ENCODE measurements at regions not wholly inside any gene's neighbourhood (a gene's known extent, or its start where the extent isn't known, plus 50 kb on each side); places are given as distances from the start of the nearest gene placed in this dataset.

GRCh38 chr14:71591231-71591630, 341.0 kb upstream of the RGS6 start:
- intact Hi-C loops (cut with DNase I) = no loop called here
- no peak for TF ChIP-seq CTCF (IDR thresholded peaks at IDR 0.05)
- Histone ChIP-seq H3K4me1 (peaks cover 27% of the 10 kb centered on the region), H3K9me3 (no peaks in the 10 kb centered on the region), H3K4me3 (no peak overlapping the region), H3K27me3 (ENCODE audit: low read depth) (no peaks in the 10 kb centered on the region), H3K36me3 (no peaks in the 10 kb centered on the region), H3K27ac (no peak overlapping the region)
- DNase-seq (no peak), ATAC-seq (no peak)

GRCh38 chr14:71591929-71592328, 340.3 kb upstream of the RGS6 start:
- H3K36me3 ChIP-seq = no peaks in the 10 kb centered on the region
- DNase-seq = no peak
- H3K27me3 ChIP-seq (ENCODE audit: low read depth) = no peaks in the 10 kb centered on the region
- intact Hi-C loops (cut with DNase I) = no loop called here
- H3K4me1 ChIP-seq = peaks cover 21% of the 10 kb centered on the region
- no peak overlapping the region for H3K27ac ChIP-seq
- ATAC-seq = peak; percentile 67 to 87
- no peak for TF ChIP-seq CTCF (IDR thresholded peaks at IDR 0.05)
- H3K4me3 ChIP-seq = no peak overlapping the region
- no peaks in the 10 kb centered on the region for H3K9me3 ChIP-seq

DNA sequence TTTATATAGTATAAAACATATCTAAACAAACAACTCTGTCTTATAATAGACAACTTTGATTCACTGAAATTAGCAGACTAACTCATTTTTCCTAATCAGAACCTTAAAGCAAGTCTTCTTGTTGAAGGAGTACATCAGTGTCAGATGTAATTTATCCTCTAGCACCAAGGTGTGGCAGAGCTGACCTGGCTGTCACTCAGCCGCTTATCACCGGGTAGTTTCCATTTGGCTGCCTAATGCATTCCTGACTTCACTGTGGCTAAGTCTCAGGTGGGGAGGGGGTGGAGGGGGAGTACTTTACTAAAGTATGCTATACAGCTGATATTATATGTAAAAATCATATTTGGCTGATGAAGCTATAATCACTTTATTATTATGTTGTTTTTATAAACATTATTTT, 339.9 kb upstream of the RGS6 start:
- no peak for TF ChIP-seq CTCF (IDR thresholded peaks at IDR 0.05)
- no peaks in the 10 kb centered on the region for H3K36me3 ChIP-seq
- no peaks in the 10 kb centered on the region for H3K27me3 ChIP-seq (ENCODE audit: low read depth)
- ATAC-seq (peak; percentile 70 to 88), DNase-seq (no peak)
- no peaks in the 10 kb centered on the region for H3K9me3 ChIP-seq
- H3K27ac ChIP-seq = no peak overlapping the region
- intact Hi-C loops (cut with DNase I) = no loop called here
- no peak overlapping the region for H3K4me3 ChIP-seq
- H3K4me1 ChIP-seq = peaks cover 21% of the 10 kb centered on the region

- intact Hi-C loops (cut with DNase I) = no loop called here
- Histone ChIP-seq H3K4me3 (no peak overlapping the region), H3K36me3 (no peaks in the 10 kb centered on the region), H3K9me3 (no peaks in the 10 kb centered on the region), H3K27ac (no peak overlapping the region), H3K4me1 (peaks cover 21% of the 10 kb centered on the region), H3K27me3 (ENCODE audit: low read depth) (no peaks in the 10 kb centered on the region)
- DNase-seq (no peak), ATAC-seq (no peak)
- no peak for TF ChIP-seq CTCF (IDR thresholded peaks at IDR 0.05)
These were observed 338.3 kb upstream of the RGS6 start for GRCh38 chr14:71593966-71594365.

- TF ChIP-seq CTCF (IDR thresholded peaks at IDR 0.05) = no peak
- Histone ChIP-seq H3K4me1 (peaks cover 21% of the 10 kb centered on the region), H3K9me3 (no peaks in the 10 kb centered on the region), H3K36me3 (no peaks in the 10 kb centered on the region), H3K27ac (no peak overlapping the region), H3K4me3 (no peak overlapping the region), H3K27me3 (ENCODE audit: low read depth) (no peaks in the 10 kb centered on the region)
- ATAC-seq = no peak
- no peak for DNase-seq
- intact Hi-C loops (cut with DNase I) = no loop called here
These were observed 337.4 kb upstream of the RGS6 start for GRCh38 chr14:71594821-71595220.

GRCh38 chr14:71595441-71595840, 336.8 kb upstream of the RGS6 start:
- TF ChIP-seq CTCF (IDR thresholded peaks at IDR 0.05) = no peak
- intact Hi-C loops (cut with DNase I) = no loop called here
- no peak for DNase-seq

More at GRCh38 chr14:71595441-71595840, 336.8 kb upstream of the RGS6 start:
- H3K27ac ChIP-seq = no peak overlapping the region
- H3K27me3 ChIP-seq (ENCODE audit: low read depth) = no peaks in the 10 kb centered on the region
- H3K9me3 ChIP-seq = peaks cover 5% of the 10 kb centered on the region
- no peaks in the 10 kb centered on the region for H3K36me3 ChIP-seq
- ATAC-seq = no peak
- H3K4me1 ChIP-seq = peaks cover 21% of the 10 kb centered on the region
- no peak overlapping the region for H3K4me3 ChIP-seq
